ENCODE measurements at regions not wholly inside any gene's neighbourhood (a gene's known extent, or its start where the extent isn't known, plus 50 kb on each side); places are given as distances from the start of the nearest gene placed in this dataset.

DNA sequence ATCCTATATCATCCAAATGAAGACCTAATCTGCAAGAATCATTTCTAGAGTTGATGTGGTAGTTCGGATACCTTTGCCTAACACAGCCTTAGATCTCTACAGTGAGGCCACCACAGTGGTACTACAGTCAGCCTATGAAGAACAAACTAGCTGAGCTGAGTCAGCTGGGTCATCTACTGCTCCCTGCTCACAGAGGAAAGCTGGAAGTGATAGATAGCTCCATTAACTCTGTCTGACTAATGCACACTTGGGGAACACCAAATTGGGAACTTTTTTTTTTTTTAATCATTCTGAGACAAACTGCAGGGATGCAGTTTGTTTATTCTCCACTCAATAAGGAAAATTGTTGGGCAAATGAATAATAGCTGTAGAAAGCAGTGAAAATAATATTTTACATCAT lies 1160.6 kb downstream of the PCDH9 start:
- Histone ChIP-seq H4K20me1 (no peaks in the 10 kb centered on the region), H3K4me1 (no peaks in the 10 kb centered on the region), H3K9ac (no peak overlapping the region), H3K27me3 (no peaks in the 10 kb centered on the region), H3K27ac (no peak overlapping the region), H3K4me2 (no peak overlapping the region), H3K36me3 (no peaks in the 10 kb centered on the region), H3K9me3 (replicated peaks in 1 of 11) (no peaks in the 10 kb centered on the region), H3K4me3 (no peak overlapping the region)
- no peak for TF ChIP-seq Cebpa-rat (IDR thresholded peaks at IDR 0.05)

DNA sequence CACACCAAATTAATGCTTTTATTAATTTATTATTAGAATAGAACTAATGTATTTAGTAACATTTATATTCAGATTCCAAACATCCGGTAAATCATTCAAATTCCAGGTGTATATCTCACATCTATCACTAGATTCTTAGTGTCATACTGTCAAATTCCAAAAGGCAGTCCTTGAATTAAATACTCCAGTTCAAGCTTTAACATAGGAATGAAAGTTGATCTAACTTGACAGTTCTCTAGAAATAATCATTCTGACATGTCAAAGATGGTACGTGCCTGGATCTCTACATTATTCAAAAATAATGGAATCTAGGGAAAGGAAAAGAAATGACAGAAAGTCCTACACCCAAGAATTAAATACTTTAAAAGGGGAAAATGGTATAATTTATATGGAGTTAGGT lies 1161.5 kb downstream of the PCDH9 start:
- H3K4me3 ChIP-seq: no peak overlapping the region

GRCh38 chr13:66048888-66049287 lies 1181.2 kb downstream of the PCDH9 start:
- Histone ChIP-seq H3K9ac (no peak overlapping the region), H3K4me2 (no peak overlapping the region), H3K27me3 (no peaks in the 10 kb centered on the region), H3K9me3 (replicated peaks in 1 of 11) (0 out of 22 replicates have a peak, but pooled peaks cover 0 to 5% (median 0%) of the 10 kb centered on the region in 11 experiments), H4K20me1 (no peaks in the 10 kb centered on the region), H3K36me3 (no peaks in the 10 kb centered on the region), H3K4me3 (no peak overlapping the region), H3K27ac (no peak overlapping the region), H3K4me1 (no peaks in the 10 kb centered on the region)
- TF ChIP-seq Cebpa-rat (IDR thresholded peaks at IDR 0.05): no peak

More for the DNA sequence above, 1161.5 kb downstream of the PCDH9 start:
- Histone ChIP-seq H3K9ac (no peak overlapping the region), H3K4me2 (no peak overlapping the region), H4K20me1 (no peaks in the 10 kb centered on the region), H3K9me3 (replicated peaks in 1 of 11) (no peaks in the 10 kb centered on the region), H3K36me3 (no peaks in the 10 kb centered on the region), H3K27ac (no peak overlapping the region), H3K4me1 (no peaks in the 10 kb centered on the region), H3K27me3 (no peaks in the 10 kb centered on the region)
- TF ChIP-seq Cebpa-rat (IDR thresholded peaks at IDR 0.05): no peak

DNA sequence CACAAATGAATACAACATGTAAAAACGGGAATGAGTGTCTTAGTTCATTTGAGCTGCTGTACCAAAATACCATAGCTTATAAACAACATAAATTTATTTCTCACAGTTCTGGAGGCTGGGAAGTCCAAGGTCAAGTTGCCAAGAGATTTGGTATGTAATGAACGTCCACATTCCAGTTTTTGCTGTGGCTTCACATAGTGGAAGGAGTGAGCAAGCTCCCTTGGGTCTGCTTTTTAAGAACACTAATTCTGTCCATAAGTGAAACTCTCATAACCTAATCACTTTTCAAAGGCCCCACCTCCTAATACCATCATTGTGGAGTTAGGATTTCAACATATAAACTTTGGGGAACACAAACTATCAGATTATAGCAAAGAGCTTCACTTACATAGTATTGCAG lies 1189.6 kb downstream of the PCDH9 start:
- Histone ChIP-seq H3K9me3 (replicated peaks in 1 of 11) (no peaks in the 10 kb centered on the region), H3K4me1 (no peaks in the 10 kb centered on the region), H3K27ac (no peak overlapping the region), H3K4me3 (no peak overlapping the region), H3K36me3 (no peaks in the 10 kb centered on the region), H3K27me3 (no peaks in the 10 kb centered on the region), H3K9ac (no peak overlapping the region), H4K20me1 (no peaks in the 10 kb centered on the region), H3K4me2 (no peak overlapping the region)
- TF ChIP-seq Cebpa-rat (IDR thresholded peaks at IDR 0.05): no peak

DNA sequence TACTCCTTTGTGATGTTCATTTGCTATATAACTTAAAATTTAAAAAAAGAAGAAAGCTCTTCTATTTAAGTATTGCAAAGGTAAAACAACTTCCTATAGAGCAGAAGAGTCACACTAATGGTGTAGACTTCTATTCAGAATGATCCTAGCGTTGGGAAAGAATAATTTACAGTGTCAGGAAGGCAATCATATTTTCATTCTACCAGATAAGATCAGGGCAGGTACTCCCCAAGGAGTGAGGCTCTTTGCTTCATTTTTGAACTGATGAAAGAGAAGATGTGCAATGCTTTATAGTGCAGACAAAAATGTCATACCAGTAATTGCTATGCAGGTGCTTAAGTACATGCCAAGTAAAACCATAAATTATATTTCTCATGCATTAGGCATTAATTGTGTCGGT lies 1193.0 kb downstream of the PCDH9 start:
- no peak overlapping the region for H3K27ac ChIP-seq
- H3K4me2 ChIP-seq: no peak overlapping the region
- no peaks in the 10 kb centered on the region for H4K20me1 ChIP-seq
- H3K9ac ChIP-seq: no peak overlapping the region
- no peaks in the 10 kb centered on the region for H3K4me1 ChIP-seq
- no peak for TF ChIP-seq Cebpa-rat (IDR thresholded peaks at IDR 0.05)
- H3K36me3 ChIP-seq: no peaks in the 10 kb centered on the region
- H3K27me3 ChIP-seq: no peaks in the 10 kb centered on the region
- H3K4me3 ChIP-seq: no peak overlapping the region
- no peaks in the 10 kb centered on the region for H3K9me3 ChIP-seq (replicated peaks in 1 of 11)

DNA sequence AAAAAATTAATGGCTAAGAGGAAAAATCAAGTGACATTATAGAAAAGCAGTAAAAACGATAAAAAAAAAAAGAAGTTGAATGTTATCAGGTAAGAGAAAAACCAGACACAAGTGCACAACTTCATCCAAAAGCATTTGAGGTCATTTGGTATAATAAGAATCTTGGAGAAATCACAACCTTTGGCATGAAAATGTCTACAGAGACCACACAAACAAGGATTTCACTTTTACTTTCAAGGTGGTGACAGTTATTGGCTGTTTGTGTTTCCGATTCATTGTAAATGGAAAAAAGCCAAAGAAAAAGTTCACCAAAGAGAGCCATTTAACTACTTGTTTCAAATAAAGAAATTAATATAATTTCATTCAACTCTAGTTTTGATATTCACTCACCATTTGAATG lies 1193.5 kb downstream of the PCDH9 start:
- TF ChIP-seq Cebpa-rat (IDR thresholded peaks at IDR 0.05): no peak
- H3K9me3 ChIP-seq (replicated peaks in 1 of 11): no peaks in the 10 kb centered on the region

GRCh38 chr13:66036024-66036614 lies 1194.0 kb downstream of the PCDH9 start:
- Histone ChIP-seq H3K9ac (no peak overlapping the region), H3K4me3 (no peak overlapping the region), H3K27ac (no peak overlapping the region), H3K4me2 (no peak overlapping the region), H4K20me1 (no peaks in the 10 kb centered on the region), H3K36me3 (no peaks in the 10 kb centered on the region), H3K9me3 (replicated peaks in 1 of 11) (no peaks in the 10 kb centered on the region), H3K27me3 (no peaks in the 10 kb centered on the region), H3K4me1 (no peaks in the 10 kb centered on the region)
- no peak for TF ChIP-seq Cebpa-rat (IDR thresholded peaks at IDR 0.05)

More for the DNA sequence above, 1193.5 kb downstream of the PCDH9 start:
- Histone ChIP-seq H3K9ac (no peak overlapping the region), H3K36me3 (no peaks in the 10 kb centered on the region), H3K4me1 (no peaks in the 10 kb centered on the region), H3K27ac (no peak overlapping the region), H3K27me3 (no peaks in the 10 kb centered on the region), H3K4me2 (no peak overlapping the region), H4K20me1 (no peaks in the 10 kb centered on the region), H3K4me3 (no peak overlapping the region)

DNA sequence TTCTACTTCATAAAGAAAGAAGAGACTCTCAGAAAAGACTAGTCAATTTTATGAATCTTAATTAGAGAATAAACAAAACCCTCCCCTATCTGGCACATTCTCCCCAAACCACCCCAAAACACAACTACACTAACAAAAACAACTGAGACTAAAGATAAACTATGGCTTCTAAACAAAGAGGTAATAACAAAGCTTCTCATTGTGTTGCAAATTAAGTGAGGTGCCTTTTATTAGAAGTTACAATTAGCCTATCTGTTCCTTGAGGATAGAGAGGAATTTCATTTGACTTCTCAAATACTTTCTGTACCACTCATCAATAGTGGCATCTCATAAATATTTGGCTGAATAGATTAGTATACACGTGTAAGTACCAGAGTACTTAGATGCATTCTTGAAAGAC lies 1196.2 kb downstream of the PCDH9 start:
- Histone ChIP-seq H3K4me2 (no peak overlapping the region), H3K27ac (no peak overlapping the region), H4K20me1 (no peaks in the 10 kb centered on the region), H3K4me1 (no peaks in the 10 kb centered on the region), H3K4me3 (no peak overlapping the region), H3K9ac (no peak overlapping the region), H3K27me3 (no peaks in the 10 kb centered on the region), H3K36me3 (no peaks in the 10 kb centered on the region), H3K9me3 (replicated peaks in 1 of 11) (no peaks in the 10 kb centered on the region)
- no peak for TF ChIP-seq Cebpa-rat (IDR thresholded peaks at IDR 0.05)

DNA sequence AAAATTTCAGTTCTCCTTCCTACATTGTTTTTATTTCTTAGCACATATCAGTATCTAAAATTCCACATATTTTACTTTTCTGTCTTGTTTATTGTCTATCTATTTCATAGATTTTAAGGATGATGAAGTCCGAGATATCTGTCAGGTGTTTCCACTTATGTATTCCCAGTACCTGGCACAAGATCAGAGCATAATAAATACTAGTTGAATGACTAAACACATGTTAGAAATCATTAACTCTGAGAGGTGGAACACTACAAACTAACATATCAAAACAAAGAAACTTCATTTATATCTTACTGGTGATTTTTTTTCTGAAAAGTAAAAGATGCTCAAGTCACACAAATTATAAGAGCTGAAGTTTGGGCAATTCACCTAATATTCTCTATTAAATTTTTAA lies 1208.3 kb downstream of the PCDH9 start:
- Histone ChIP-seq H3K4me1 (no peaks in the 10 kb centered on the region), H4K20me1 (no peaks in the 10 kb centered on the region), H3K27ac (no peak overlapping the region), H3K4me3 (no peak overlapping the region), H3K4me2 (no peak overlapping the region), H3K9me3 (replicated peaks in 1 of 11) (no peaks in the 10 kb centered on the region), H3K36me3 (no peaks in the 10 kb centered on the region), H3K27me3 (no peaks in the 10 kb centered on the region), H3K9ac (no peak overlapping the region)
- TF ChIP-seq Cebpa-rat (IDR thresholded peaks at IDR 0.05): no peak

DNA sequence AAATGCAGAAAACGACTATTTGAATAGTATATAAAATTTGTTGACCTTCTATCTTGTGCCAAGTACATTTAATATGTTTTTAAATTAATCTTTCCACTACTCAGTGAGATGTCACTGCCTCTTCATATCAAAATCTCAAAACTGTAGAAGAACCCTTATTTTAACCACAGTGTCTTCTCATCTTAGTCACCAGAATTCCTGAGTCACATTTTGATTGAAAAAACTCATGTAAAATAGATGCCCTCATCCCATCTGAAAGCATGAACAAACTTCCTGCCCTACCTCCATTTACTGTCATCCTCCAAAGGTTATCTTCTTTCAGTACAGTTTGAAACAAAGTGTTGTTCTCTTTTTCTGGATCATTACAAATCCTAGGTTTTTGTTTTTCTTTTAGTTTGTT lies 1215.4 kb downstream of the PCDH9 start:
- no peak overlapping the region for H3K9ac ChIP-seq
- H3K27me3 ChIP-seq: no peaks in the 10 kb centered on the region
- no peak overlapping the region for H3K27ac ChIP-seq
- no peak overlapping the region for H3K4me2 ChIP-seq
- peaks cover 4 to 15% (median 11%) of the 10 kb centered on the region in 11 experiments; a peak in 16 of 22 replicates for H3K9me3 ChIP-seq (replicated peaks in 1 of 11)
- TF ChIP-seq Cebpa-rat (IDR thresholded peaks at IDR 0.05): no peak
- no peaks in the 10 kb centered on the region for H3K4me1 ChIP-seq
- H3K36me3 ChIP-seq: no peaks in the 10 kb centered on the region
- H3K4me3 ChIP-seq: no peak overlapping the region
- no peaks in the 10 kb centered on the region for H4K20me1 ChIP-seq
